ENCODE measurements at regions not wholly inside any gene's neighbourhood (a gene's known extent, or its start where the extent isn't known, plus 50 kb on each side); places are given as distances from the start of the nearest gene placed in this dataset.

- TF ChIP-seq POLR2A (IDR thresholded peaks at IDR 0.05) (no peak), CTCF (IDR thresholded peaks at IDR 0.05) (no peak), POLR2AphosphoS5 (IDR thresholded peaks at IDR 0.05) (no peak), EP300 (IDR thresholded peaks at IDR 0.05) (no peak)
These were observed 108.4 kb upstream of the UNC5B start for GRCh38 chr10:71103961-71104360.

Data from upper lobe of left lung (tissue), 4 donors.